A549 (cell line): ENCODE measurements at regions not wholly inside any gene's neighbourhood (a gene's known extent, or its start where the extent isn't known, plus 50 kb on each side); places are given as distances from the start of the nearest gene placed in this dataset.

ENCODE experiments used
- CEBPB ChIP-seq, 2 experiments: fragments of >200 bp in 1 of 2; sonication (Bioruptor Twin) in 1 of 2; formaldehyde crosslinking in 1 of 2; IDR thresholded peaks; 2 replicates each; pipeline ENCODE4 v1.6.1; 2012 to 2016
- EP300 ChIP-seq, 2 experiments: fragments of >200 bp; sonication (Bioruptor Twin); formaldehyde crosslinking; IDR thresholded peaks; 2 replicates in 1 of 2; 3 replicates in 1 of 2; pipeline ENCODE4 v1.6.1; 2016 to 2017
- JUNB ChIP-seq: fragments of >200 bp; sonication (Bioruptor Twin); formaldehyde crosslinking; IDR thresholded peaks from 2 replicates; pipeline ENCODE4 v1.6.1; 2016
- POLR2A ChIP-seq: IDR thresholded peaks from 2 replicates; pipeline ENCODE4 v1.6.1; 2012; ENCODE audit warnings: mild to moderate bottlenecking, low read length
- RAD21 ChIP-seq, 2 experiments: fragments of >200 bp in 1 of 2; sonication (Bioruptor Twin) in 1 of 2; formaldehyde crosslinking in 1 of 2; IDR thresholded peaks in 1 of 2; conservative IDR thresholded peaks in 1 of 2; 2 replicates in 1 of 2; 3 replicates in 1 of 2; pipeline ENCODE4 v1.6.1; 2012 to 2018; ENCODE audit warnings: inconsistent platforms in 1 of 2
- TF ChIP-seq, protein P1 (sequence below): fragments of >200 bp; sonication (Bioruptor Twin); formaldehyde crosslinking; IDR thresholded peaks from 3 replicates; pipeline ENCODE4 v1.5.1; 2016
- TF ChIP-seq, protein P2 (sequence below): fragments of 250-450 bp; sonication (Bioruptor Pico); IDR thresholded peaks from 2 replicates; pipeline ENCODE4 v1.5.0; 2021; ENCODE audit warnings: mild to moderate bottlenecking, moderate library complexity, borderline replicate concordance

DNA sequence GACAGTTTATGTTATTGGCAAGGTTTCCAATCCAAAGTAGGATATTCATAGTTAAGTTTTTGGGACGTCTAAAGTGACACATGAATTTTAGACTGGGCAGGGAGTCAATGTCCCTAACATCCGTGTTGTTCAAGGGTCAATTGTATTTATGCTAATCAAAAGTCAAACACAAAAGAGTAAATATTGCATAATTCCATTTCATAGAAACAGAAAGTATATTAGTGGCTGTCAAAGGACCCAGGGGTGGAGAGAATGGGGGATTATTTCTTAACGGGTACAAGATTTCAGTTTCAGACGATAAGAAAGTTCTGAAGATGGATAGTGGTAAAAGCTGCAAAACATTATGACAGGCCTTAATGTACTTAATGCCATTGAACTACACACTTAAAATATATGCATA, 971.8 kb upstream of the AGA start:
- TF ChIP-seq, protein P1, sequence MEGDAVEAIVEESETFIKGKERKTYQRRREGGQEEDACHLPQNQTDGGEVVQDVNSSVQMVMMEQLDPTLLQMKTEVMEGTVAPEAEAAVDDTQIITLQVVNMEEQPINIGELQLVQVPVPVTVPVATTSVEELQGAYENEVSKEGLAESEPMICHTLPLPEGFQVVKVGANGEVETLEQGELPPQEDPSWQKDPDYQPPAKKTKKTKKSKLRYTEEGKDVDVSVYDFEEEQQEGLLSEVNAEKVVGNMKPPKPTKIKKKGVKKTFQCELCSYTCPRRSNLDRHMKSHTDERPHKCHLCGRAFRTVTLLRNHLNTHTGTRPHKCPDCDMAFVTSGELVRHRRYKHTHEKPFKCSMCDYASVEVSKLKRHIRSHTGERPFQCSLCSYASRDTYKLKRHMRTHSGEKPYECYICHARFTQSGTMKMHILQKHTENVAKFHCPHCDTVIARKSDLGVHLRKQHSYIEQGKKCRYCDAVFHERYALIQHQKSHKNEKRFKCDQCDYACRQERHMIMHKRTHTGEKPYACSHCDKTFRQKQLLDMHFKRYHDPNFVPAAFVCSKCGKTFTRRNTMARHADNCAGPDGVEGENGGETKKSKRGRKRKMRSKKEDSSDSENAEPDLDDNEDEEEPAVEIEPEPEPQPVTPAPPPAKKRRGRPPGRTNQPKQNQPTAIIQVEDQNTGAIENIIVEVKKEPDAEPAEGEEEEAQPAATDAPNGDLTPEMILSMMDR = no peak
- TF ChIP-seq RAD21 (conservative IDR thresholded peaks at IDR 0.05 in 1 of 2, IDR thresholded peaks at IDR 0.05 in 1 of 2) = no peak
- TF ChIP-seq, protein P2, sequence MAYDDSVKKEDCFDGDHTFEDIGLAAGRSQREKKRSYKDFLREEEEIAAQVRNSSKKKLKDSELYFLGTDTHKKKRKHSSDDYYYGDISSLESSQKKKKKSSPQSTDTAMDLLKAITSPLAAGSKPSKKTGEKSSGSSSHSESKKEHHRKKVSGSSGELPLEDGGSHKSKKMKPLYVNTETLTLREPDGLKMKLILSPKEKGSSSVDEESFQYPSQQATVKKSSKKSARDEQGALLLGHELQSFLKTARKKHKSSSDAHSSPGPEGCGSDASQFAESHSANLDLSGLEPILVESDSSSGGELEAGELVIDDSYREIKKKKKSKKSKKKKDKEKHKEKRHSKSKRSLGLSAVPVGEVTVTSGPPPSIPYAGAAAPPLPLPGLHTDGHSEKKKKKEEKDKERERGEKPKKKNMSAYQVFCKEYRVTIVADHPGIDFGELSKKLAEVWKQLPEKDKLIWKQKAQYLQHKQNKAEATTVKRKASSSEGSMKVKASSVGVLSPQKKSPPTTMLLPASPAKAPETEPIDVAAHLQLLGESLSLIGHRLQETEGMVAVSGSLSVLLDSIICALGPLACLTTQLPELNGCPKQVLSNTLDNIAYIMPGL (CRISPR knock-in tag) = no peak
- no peak for TF ChIP-seq CEBPB (IDR thresholded peaks at IDR 0.05)
- no peak for TF ChIP-seq EP300 (IDR thresholded peaks at IDR 0.05)
- TF ChIP-seq POLR2A = no peak
- no peak for TF ChIP-seq JUNB
